Transverse colon (tissue), 4 donors: ENCODE measurements at regions not wholly inside any gene's neighbourhood (a gene's known extent, or its start where the extent isn't known, plus 50 kb on each side); places are given as distances from the start of the nearest gene placed in this dataset.

Source experiments
- POLR2A ChIP-seq: fragments of 450-650 bp; IDR thresholded peaks from one replicate; pipeline ENCODE4 v1.6.1; 2016; ENCODE audit warnings: antibody characterized with exemption, mild to moderate bottlenecking, moderate library complexity
- POLR2AphosphoS5 ChIP-seq, 3 donors: sonication (generic); formaldehyde crosslinking; IDR thresholded peaks; one replicate each; pipeline ENCODE4 v1.6.1; 2016; ENCODE audit warnings: antibody characterized with exemption in 3 of 3
- TF ChIP-seq, protein P1 (sequence below), 5 experiments: fragments of 200-600 bp in 3 of 5; fragments of 450-650 bp in 2 of 5; sonication (generic) in 3 of 5; IDR thresholded peaks; 1 replicate in 2 of 5; 2 replicates in 3 of 5; pipeline ENCODE4 v1.5.1; 2016 to 2017; ENCODE audit warnings: antibody characterized with exemption in 5 of 5, inconsistent platforms in 3 of 5, mild to moderate bottlenecking in 2 of 5, moderate library complexity in 1 of 5

DNA sequence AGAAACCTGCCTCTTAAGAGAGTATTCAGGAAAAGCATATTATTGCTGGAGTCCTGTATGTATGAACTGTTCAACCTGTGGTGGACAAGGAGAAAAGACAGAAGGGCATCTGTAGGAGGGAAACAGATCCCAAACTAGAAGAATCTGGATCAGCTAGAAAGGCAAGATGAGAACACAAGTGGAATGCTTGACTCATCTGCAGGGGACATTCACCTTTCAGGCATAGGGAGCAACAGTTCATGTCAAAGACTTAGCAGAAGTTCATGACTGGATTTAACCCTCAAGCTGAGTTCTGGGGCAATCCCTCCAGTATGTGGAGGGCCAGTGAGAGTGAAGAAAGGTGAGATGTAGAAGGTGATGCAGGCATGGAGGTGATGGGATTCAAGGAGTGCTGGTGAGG is 135.9 kb upstream of the DYNLRB2 start:
- no peak for TF ChIP-seq POLR2AphosphoS5 (IDR thresholded peaks at IDR 0.05)
- TF ChIP-seq POLR2A: no peak
- TF ChIP-seq, protein P1, sequence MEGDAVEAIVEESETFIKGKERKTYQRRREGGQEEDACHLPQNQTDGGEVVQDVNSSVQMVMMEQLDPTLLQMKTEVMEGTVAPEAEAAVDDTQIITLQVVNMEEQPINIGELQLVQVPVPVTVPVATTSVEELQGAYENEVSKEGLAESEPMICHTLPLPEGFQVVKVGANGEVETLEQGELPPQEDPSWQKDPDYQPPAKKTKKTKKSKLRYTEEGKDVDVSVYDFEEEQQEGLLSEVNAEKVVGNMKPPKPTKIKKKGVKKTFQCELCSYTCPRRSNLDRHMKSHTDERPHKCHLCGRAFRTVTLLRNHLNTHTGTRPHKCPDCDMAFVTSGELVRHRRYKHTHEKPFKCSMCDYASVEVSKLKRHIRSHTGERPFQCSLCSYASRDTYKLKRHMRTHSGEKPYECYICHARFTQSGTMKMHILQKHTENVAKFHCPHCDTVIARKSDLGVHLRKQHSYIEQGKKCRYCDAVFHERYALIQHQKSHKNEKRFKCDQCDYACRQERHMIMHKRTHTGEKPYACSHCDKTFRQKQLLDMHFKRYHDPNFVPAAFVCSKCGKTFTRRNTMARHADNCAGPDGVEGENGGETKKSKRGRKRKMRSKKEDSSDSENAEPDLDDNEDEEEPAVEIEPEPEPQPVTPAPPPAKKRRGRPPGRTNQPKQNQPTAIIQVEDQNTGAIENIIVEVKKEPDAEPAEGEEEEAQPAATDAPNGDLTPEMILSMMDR (IDR thresholded peaks at IDR 0.05): no peak
